HepG2 (cell line): ENCODE measurements at regions not wholly inside any gene's neighbourhood (a gene's known extent, or its start where the extent isn't known, plus 50 kb on each side); places are given as distances from the start of the nearest gene placed in this dataset.

ENCODE experiments used
- ATAC-seq: fragments of 200-7000 bp; cut with Tn5 transposase; 3 replicates; pipeline ENCODE4 v1.9.1; 2020; ENCODE audit warnings: mild to moderate bottlenecking, moderate library complexity
- BruUV-seq: library from RNA; stranded (reverse); fragments of 400-500 nt; replicated peaks from 2 replicates; lab custom pipeline; 2021; lab: Mats Ljungman, UMichigan
- CTCF ChIA-PET: fragments of 300-600 bp; formaldehyde crosslinking; extraction: SDS; loops from one replicate; lab custom pipeline; 2021; ENCODE audit warnings: low total read pairs, inconsistent platforms, low intra/inter-chr PET ratio; lab: Yijun Ruan, JAX
- POLR2A ChIA-PET: fragments of 350-600 bp; sonication (Branson Sonifier 250); formaldehyde crosslinking; loops from one replicate; lab custom pipeline; 2020; ENCODE audit warnings: antibody characterized with exemption, inconsistent platforms; lab: Yijun Ruan, JAX
- DNase-seq: peaks from one replicate; pipeline ENCODE4 v3.0.0-alpha.2; 2015; ENCODE audit warnings: low spot score
- FAIRE-seq: peaks from 3 replicates; lab custom pipeline; 2011; peaks lifted over from hg19 to GRCh38; lab: Jason Lieb, UNC
- H2AFZ ChIP-seq: one replicate; pipeline ENCODE4 v1.6.1; 2011; ENCODE audit warnings: low read length, inconsistent platforms
- H3K27ac ChIP-seq: fragments of 300-600 bp; 3 replicates; pipeline ENCODE4 v1.8.0; 2011; ENCODE audit warnings: mixed run types, mild to moderate bottlenecking, mixed read lengths, low read length, inconsistent platforms; ENCODE audit not compliant: insufficient read depth; ENCODE audit errors: extremely low read length
- H3K27me3 ChIP-seq, 2 experiments: fragments of 200-600 bp in 1 of 2; 2 replicates in 1 of 2; 3 replicates in 1 of 2; pipeline versions ENCODE4 v1.6.0 to v1.8.0; 2011; ENCODE audit warnings: low read length in 2 of 2, mild to moderate bottlenecking in 2 of 2, moderate library complexity in 2 of 2, inconsistent platforms in 1 of 2; ENCODE audit not compliant: insufficient read depth in 2 of 2, control insufficient read depth in 1 of 2
- H3K36me3 ChIP-seq, 2 experiments: fragments of 200-600 bp in 1 of 2; replicated peaks in 1 of 2; 2 replicates in 1 of 2; 3 replicates in 1 of 2; pipeline versions ENCODE4 v1.5.1 to v1.8.0; 2011; ENCODE audit warnings: low read length in 2 of 2, inconsistent platforms in 1 of 2; ENCODE audit not compliant: insufficient read depth in 2 of 2, control insufficient read depth in 1 of 2
- H3K4me1 ChIP-seq: 2 replicates; pipeline ENCODE4 v1.5.1; 2012; ENCODE audit warnings: low read length, inconsistent platforms; ENCODE audit not compliant: insufficient read depth
- H3K4me2 ChIP-seq: 2 replicates; pipeline ENCODE4 v1.6.0; 2011; ENCODE audit warnings: low read depth, low read length, inconsistent platforms
- H3K4me3 ChIP-seq, 3 experiments: fragments of 200-600 bp in 1 of 3; sonication (generic), shearing (Covaris generic) in 1 of 3; replicated peaks in 1 of 3; 2 replicates each; pipeline ENCODE4 v1.5.1; 2011 to 2016; ENCODE audit warnings: low read length in 3 of 3, inconsistent platforms in 2 of 3, low read depth in 2 of 3, mild to moderate bottlenecking in 2 of 3, control low read depth in 1 of 3, mixed read lengths in 1 of 3; ENCODE audit not compliant: insufficient read depth in 1 of 3
- H3K79me2 ChIP-seq: one replicate; pipeline ENCODE4 v1.6.1; 2011; ENCODE audit warnings: low read length, inconsistent platforms; ENCODE audit not compliant: insufficient read depth
- H3K9ac ChIP-seq: 2 replicates; pipeline ENCODE4 v1.6.0; 2011; ENCODE audit warnings: mild to moderate bottlenecking, low read depth, low read length, inconsistent platforms; ENCODE audit not compliant: insufficient read depth
- H3K9me3 ChIP-seq: 2 replicates; pipeline ENCODE4 v1.5.1; 2012; ENCODE audit warnings: mild to moderate bottlenecking, low read length
- H4K20me1 ChIP-seq: 2 replicates; pipeline ENCODE4 v1.6.0; 2011; ENCODE audit warnings: inconsistent platforms, mild to moderate bottlenecking, low read length, moderate library complexity; ENCODE audit not compliant: insufficient read depth
- AHR ChIP-seq: IDR thresholded peaks from 2 replicates; pipeline ENCODE4 v1.6.1; 2018; ENCODE audit warnings: missing genetic modification reagents, missing compliant biosample characterization
- BRCA1 ChIP-seq: sonication (generic); formaldehyde crosslinking; IDR thresholded peaks from 2 replicates; pipeline ENCODE4 v1.4.0; 2020; ENCODE audit warnings: missing genetic modification reagents
- CEBPB ChIP-seq: IDR thresholded peaks from 2 replicates; pipeline ENCODE4 v1.6.1; 2011; ENCODE audit warnings: low read depth, low read length, improper control_type of control experiment, borderline replicate concordance
- DRAP1 ChIP-seq: IDR thresholded peaks from 2 replicates; pipeline ENCODE4 v1.6.1; 2016; ENCODE audit warnings: missing genetic modification reagents, missing compliant biosample characterization
- HNRNPL ChIP-seq: fragments of 200-400 bp; formaldehyde crosslinking; IDR thresholded peaks from 2 replicates; pipeline ENCODE4 v1.6.1; 2017; ENCODE audit warnings: mild to moderate bottlenecking, low read depth, low read length
- NFRKB ChIP-seq: fragments of 450-650 bp; IDR thresholded peaks from 2 replicates; pipeline ENCODE4 v1.6.1; 2017
- RFXAP ChIP-seq: sonication (generic); formaldehyde crosslinking; IDR thresholded peaks from 2 replicates; pipeline ENCODE4 v1.4.0; 2020; ENCODE audit warnings: missing genetic modification reagents, borderline replicate concordance
- SAP130 ChIP-seq: IDR thresholded peaks from 2 replicates; pipeline ENCODE4 v1.6.1; 2016; ENCODE audit warnings: low read depth
- SNAPC2 ChIP-seq: sonication (generic); formaldehyde crosslinking; IDR thresholded peaks from 2 replicates; pipeline ENCODE4 v1.8.1; 2022; ENCODE audit warnings: mild to moderate bottlenecking, missing genetic modification reagents
- SNAPC5 ChIP-seq: sonication (generic); formaldehyde crosslinking; IDR thresholded peaks from 2 replicates; pipeline ENCODE4 v1.8.1; 2023; ENCODE audit warnings: mild to moderate bottlenecking, missing genetic modification reagents, borderline replicate concordance
- ZFP1 ChIP-seq: IDR thresholded peaks from 2 replicates; pipeline ENCODE4 v1.6.1; 2016
- ZNF337 ChIP-seq: sonication (generic); formaldehyde crosslinking; IDR thresholded peaks from 2 replicates; pipeline ENCODE4 v1.5.1; 2020; ENCODE audit warnings: missing genetic modification reagents, low read depth, mild to moderate bottlenecking, borderline replicate concordance
- ZNF354B ChIP-seq: sonication (generic); formaldehyde crosslinking; IDR thresholded peaks from 2 replicates; pipeline ENCODE4 v1.8.0; 2022; ENCODE audit warnings: mild to moderate bottlenecking, missing genetic modification reagents
- ZNF549 ChIP-seq: sonication (generic); formaldehyde crosslinking; IDR thresholded peaks from 2 replicates; pipeline ENCODE4 v1.5.0; 2020; ENCODE audit warnings: missing genetic modification reagents
- ZNF879 ChIP-seq: sonication (generic); formaldehyde crosslinking; IDR thresholded peaks from 2 replicates; pipeline ENCODE4 v1.8.1; 2023; ENCODE audit warnings: missing genetic modification reagents
- WGBS: methylation state at CpG from one replicate; pipeline ENCODE4 v1.1.6; 2017; ENCODE audit warnings: low lambda C conversion rate; 5-methylcytosine and 5-hydroxymethylcytosine counted together
- in situ Hi-C: cut with HindIII; loops from 2 replicates; pipeline ENCODE4 v1.10.0; 2017; ENCODE audit warnings: low pct_unique_long_range_greater_than_20kb; ENCODE audit not compliant: extremely low pct_ligation_motif_present
- intact Hi-C: fragments of 100-400 bp; cut with micrococcal nuclease; formaldehyde crosslinking; loops from one replicate; pipeline ENCODE4 v1.10.0; 2022; ENCODE audit not compliant: unreplicated experiment
- TF ChIP-seq, protein P1 (sequence below): sonication (generic); formaldehyde crosslinking; IDR thresholded peaks from 2 replicates; pipeline ENCODE4 v1.5.1; 2020; ENCODE audit warnings: missing genetic modification reagents, mild to moderate bottlenecking, borderline replicate concordance

- intact Hi-C loops, result no loop called here
- no peaks in the 10 kb centered on the region for H3K4me1 ChIP-seq
Measured at GRCh38 chr3:21271606-21272016, 479.4 kb downstream of the ZNF385D start.

More at GRCh38 chr3:21271606-21272016, 479.4 kb downstream of the ZNF385D start:
- TF ChIP-seq BRCA1 (CRISPR knock-in tag) (no peak), ZNF337 (CRISPR knock-in tag) (no peak), ZNF879 (CRISPR knock-in tag) (no peak), DRAP1 (no peak), SAP130 (no peak), ZNF549 (CRISPR knock-in tag) (no peak), NFRKB (no peak), ZNF354B (CRISPR knock-in tag) (no peak), SNAPC5 (no peak), SNAPC2 (CRISPR knock-in tag) (no peak), AHR (CRISPR knock-in tag) (no peak), CEBPB (no peak), ZFP1 (CRISPR knock-in tag) (no peak), RFXAP (CRISPR knock-in tag) (no peak), HNRNPL (no peak)
- TF ChIP-seq, protein P1, sequence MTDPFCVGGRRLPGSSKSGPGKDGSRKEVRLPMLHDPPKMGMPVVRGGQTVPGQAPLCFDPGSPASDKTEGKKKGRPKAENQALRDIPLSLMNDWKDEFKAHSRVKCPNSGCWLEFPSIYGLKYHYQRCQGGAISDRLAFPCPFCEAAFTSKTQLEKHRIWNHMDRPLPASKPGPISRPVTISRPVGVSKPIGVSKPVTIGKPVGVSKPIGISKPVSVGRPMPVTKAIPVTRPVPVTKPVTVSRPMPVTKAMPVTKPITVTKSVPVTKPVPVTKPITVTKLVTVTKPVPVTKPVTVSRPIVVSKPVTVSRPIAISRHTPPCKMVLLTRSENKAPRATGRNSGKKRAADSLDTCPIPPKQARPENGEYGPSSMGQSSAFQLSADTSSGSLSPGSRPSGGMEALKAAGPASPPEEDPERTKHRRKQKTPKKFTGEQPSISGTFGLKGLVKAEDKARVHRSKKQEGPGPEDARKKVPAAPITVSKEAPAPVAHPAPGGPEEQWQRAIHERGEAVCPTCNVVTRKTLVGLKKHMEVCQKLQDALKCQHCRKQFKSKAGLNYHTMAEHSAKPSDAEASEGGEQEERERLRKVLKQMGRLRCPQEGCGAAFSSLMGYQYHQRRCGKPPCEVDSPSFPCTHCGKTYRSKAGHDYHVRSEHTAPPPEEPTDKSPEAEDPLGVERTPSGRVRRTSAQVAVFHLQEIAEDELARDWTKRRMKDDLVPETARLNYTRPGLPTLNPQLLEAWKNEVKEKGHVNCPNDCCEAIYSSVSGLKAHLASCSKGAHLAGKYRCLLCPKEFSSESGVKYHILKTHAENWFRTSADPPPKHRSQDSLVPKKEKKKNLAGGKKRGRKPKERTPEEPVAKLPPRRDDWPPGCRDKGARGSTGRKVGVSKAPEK (CRISPR knock-in tag), result no peak
- H3K4me2 ChIP-seq, result no peak overlapping the region
- H3K9ac ChIP-seq, result no peak overlapping the region
- H2AFZ ChIP-seq, result no peak overlapping the region
- H3K4me3 ChIP-seq, result no peak overlapping the region
- H3K9me3 ChIP-seq, result peaks cover 91% of the 10 kb centered on the region
- no CpG with 5 or more reads among the region's 19 CpGs for WGBS
- CTCF ChIA-PET, result no interaction called here
- ATAC-seq (no peak), FAIRE-seq (no peak), DNase-seq (no peak)
- no peak overlapping the region for H3K27ac ChIP-seq
- in situ Hi-C loops, result no loop called here
- no peaks in the 10 kb centered on the region for H3K79me2 ChIP-seq
- no peaks in the 10 kb centered on the region for H3K36me3 ChIP-seq
- POLR2A ChIA-PET, result no interaction called here
- BruUV-seq, result no TSS peak
- H4K20me1 ChIP-seq, result no peaks in the 10 kb centered on the region
- H3K27me3 ChIP-seq, result no peaks in the 10 kb centered on the region
